GM23338 (cell line): ENCODE measurements at regions not wholly inside any gene's neighbourhood (a gene's known extent, or its start where the extent isn't known, plus 50 kb on each side); places are given as distances from the start of the nearest gene placed in this dataset.
A peak's percentile ranks its signal among the peaks of the same experiment; 100 is the strongest.

Source experiments
- ATAC-seq: fragments of 200-7000 bp; cut with Tn5 transposase; 3 replicates; pipeline ENCODE4 v1.9.1; 2020
- DNase-seq: peaks from one replicate; pipeline ENCODE4 v3.0.0-alpha.2; 2015; ENCODE audit warnings: low spot score
- H2AFZ ChIP-seq: fragments of 200-600 bp; sonication (generic); 2 replicates; pipeline ENCODE4 v1.8.0; 2016; ENCODE audit warnings: antibody characterized with exemption, mild to moderate bottlenecking, moderate library complexity
- H3F3A ChIP-seq: fragments of 200-600 bp; sonication (generic); replicated peaks from 2 replicates; pipeline ENCODE4 v1.8.0; 2017; ENCODE audit warnings: antibody characterized with exemption, mixed run types, low read depth
- H3K27ac ChIP-seq: fragments of 200-600 bp; sonication (generic); 2 replicates; pipeline ENCODE4 v1.6.1; 2016; ENCODE audit warnings: low read depth
- H3K27me3 ChIP-seq: fragments of 200-600 bp; sonication (generic); 2 replicates; pipeline ENCODE4 v1.8.0; 2016; ENCODE audit warnings: mild to moderate bottlenecking, mixed run types, moderate library complexity; ENCODE audit not compliant: insufficient read depth
- H3K36me3 ChIP-seq: fragments of 200-600 bp; sonication (generic); 2 replicates; pipeline ENCODE4 v1.8.0; 2016; ENCODE audit warnings: mild to moderate bottlenecking; ENCODE audit not compliant: insufficient read depth
- H3K4me1 ChIP-seq: fragments of 200-600 bp; sonication (generic); 2 replicates; pipeline ENCODE4 v1.8.0; 2016; ENCODE audit warnings: mild to moderate bottlenecking, moderate library complexity; ENCODE audit not compliant: insufficient read depth
- H3K4me2 ChIP-seq: fragments of 200-600 bp; sonication (generic); 2 replicates; pipeline ENCODE4 v1.7.1; 2017; ENCODE audit warnings: mixed run types
- H3K4me3 ChIP-seq: fragments of 200-600 bp; sonication (generic); 2 replicates; pipeline ENCODE4 v1.6.1; 2016; ENCODE audit warnings: mixed run types
- H3K79me2 ChIP-seq: fragments of 200-600 bp; sonication (generic); replicated peaks from 2 replicates; pipeline ENCODE4 v1.8.0; 2017; ENCODE audit warnings: mild to moderate bottlenecking; ENCODE audit not compliant: insufficient read depth
- H3K9me2 ChIP-seq: fragments of 200-600 bp; sonication (generic); 2 replicates; pipeline ENCODE4 v1.8.0; 2017; ENCODE audit not compliant: insufficient read depth
- H4K20me1 ChIP-seq: fragments of 200-600 bp; sonication (generic); replicated peaks from 2 replicates; pipeline ENCODE4 v1.8.0; 2017; ENCODE audit warnings: mild to moderate bottlenecking; ENCODE audit not compliant: insufficient read depth
- H3K27ac Mint-ChIP-seq: 2 replicates; pipeline ENCODE4 v1.8.0; 2020; ENCODE audit warnings: inconsistent platforms, mild to moderate bottlenecking, moderate library complexity, mixed read lengths
- H3K27me3 Mint-ChIP-seq: 3 replicates; pipeline ENCODE4 v1.8.0; 2022; ENCODE audit warnings: low read depth, mild to moderate bottlenecking, moderate library complexity, mixed read lengths, inconsistent platforms; ENCODE audit not compliant: insufficient read depth, poor library complexity
- H3K36me3 Mint-ChIP-seq: 3 replicates; pipeline ENCODE4 v1.8.0; 2021; ENCODE audit warnings: low read depth, mild to moderate bottlenecking, inconsistent platforms, moderate library complexity, mixed read lengths
- H3K4me1 Mint-ChIP-seq: 3 replicates; pipeline ENCODE4 v1.8.0; 2020; ENCODE audit warnings: mild to moderate bottlenecking, inconsistent platforms, mixed read lengths
- H3K4me3 Mint-ChIP-seq: 3 replicates; pipeline ENCODE4 v1.8.0; 2021; ENCODE audit warnings: moderate library complexity, mild to moderate bottlenecking, inconsistent platforms, mixed read lengths
- H3K9me3 Mint-ChIP-seq: 3 replicates; pipeline ENCODE4 v1.8.0; 2020; ENCODE audit warnings: moderate library complexity, mild to moderate bottlenecking, inconsistent platforms, mixed read lengths
- CTCF ChIP-seq, 2 experiments: fragments of 200-600 bp in 1 of 2; sonication (generic) in 1 of 2; conservative IDR thresholded peaks; 2 replicates each; pipeline versions ENCODE4 v1.5.1 to v1.6.1; 2016 to 2017; ENCODE audit warnings: antibody characterized with exemption in 2 of 2, low read depth in 2 of 2, mild to moderate bottlenecking in 2 of 2, moderate library complexity in 1 of 2
- ETS1 ChIP-seq: IDR thresholded peaks from 2 replicates; pipeline ENCODE4 v1.6.1; 2016; ENCODE audit warnings: antibody characterized with exemption
- EZH2 ChIP-seq: fragments of 200-600 bp; sonication (generic); IDR thresholded peaks from one replicate; pipeline ENCODE4 v1.8.0; 2017; ENCODE audit warnings: antibody characterized with exemption, mild to moderate bottlenecking, low read depth; ENCODE audit not compliant: unreplicated experiment
- EZH2phosphoT487 ChIP-seq: fragments of 200-600 bp; sonication (generic); IDR thresholded peaks from one replicate; pipeline ENCODE4 v1.8.1; 2018; ENCODE audit warnings: antibody characterized with exemption; ENCODE audit not compliant: unreplicated experiment
- JUNB ChIP-seq: IDR thresholded peaks from one replicate; pipeline ENCODE4 v1.6.1; 2016; ENCODE audit warnings: antibody characterized with exemption; ENCODE audit not compliant: unreplicated experiment
- NANOG ChIP-seq: IDR thresholded peaks from 2 replicates; pipeline ENCODE4 v1.6.1; 2016; ENCODE audit warnings: antibody characterized with exemption, borderline replicate concordance
- POLR2AphosphoS5 ChIP-seq: IDR thresholded peaks from 2 replicates; pipeline ENCODE4 v1.6.1; 2016; ENCODE audit warnings: antibody characterized with exemption, low read depth
- ZNF114 ChIP-seq: fragments of 250-450 bp; sonication (Bioruptor Pico); IDR thresholded peaks from 2 replicates; pipeline ENCODE4 v1.5.0; 2020; ENCODE audit warnings: mild to moderate bottlenecking, moderate library complexity
- ZNF331 ChIP-seq: fragments of 250-450 bp; sonication (Bioruptor Pico); IDR thresholded peaks from 2 replicates; pipeline ENCODE4 v1.5.0; 2020; ENCODE audit warnings: low read depth, mild to moderate bottlenecking, moderate library complexity
- ZNF462 ChIP-seq: fragments of 250-450 bp; sonication (Bioruptor Pico); IDR thresholded peaks from 2 replicates; pipeline ENCODE4 v1.5.0; 2020; ENCODE audit warnings: mild to moderate bottlenecking, moderate library complexity

- peak; percentile 98 for ATAC-seq
- Histone ChIP-seq H3K4me1 (peaks cover 10% of the 10 kb centered on the region), H3K4me2 (no peak overlapping the region), H3K36me3 (no peaks in the 10 kb centered on the region; the same call in 1 of the 2 replicates), H3K27me3 (no peaks in the 10 kb centered on the region), H3K79me2 (no peaks in the 10 kb centered on the region), H4K20me1 (no peaks in the 10 kb centered on the region), H3K4me3 (no peak overlapping the region), H3K27ac (peak overlapping the region; percentile 70; the same call in 1 of the 2 replicates), H2AFZ (no peak overlapping the region), H3K9me2 (peaks cover 11% of the 10 kb centered on the region), H3F3A (peaks cover 5% of the 10 kb centered on the region; the same call in 1 of the 2 replicates)
- peak; percentile 4; the same call in 1 of the 2 replicates for TF ChIP-seq NANOG
- TF ChIP-seq ZNF462 (CRISPR knock-in tag) = 0 out of 2 replicates have a peak, but pooled peaks have one; percentile 29
- TF ChIP-seq POLR2AphosphoS5 = no peak
- no peak for TF ChIP-seq EZH2phosphoT487
- no peak for TF ChIP-seq ZNF331
- TF ChIP-seq JUNB = no peak
- Mint-ChIP-seq H3K9me3 (peaks cover 18% of the 10 kb centered on the region), H3K4me3 (no peak overlapping the region), H3K36me3 (peaks cover 17% of the 10 kb centered on the region), H3K27ac (peak overlapping the region; percentile 58), H3K4me1 (peaks cover 22% of the 10 kb centered on the region), H3K27me3 (peaks cover 4% of the 10 kb centered on the region)
- DNase-seq = peak; percentile 72
These were observed 442.2 kb upstream of the ID2 start for GRCh38 chr2:8239531-8240088.

GRCh38 chr2:8241317-8241716 lies 440.5 kb upstream of the ID2 start:
- Histone ChIP-seq H2AFZ (0 out of 2 replicates have a peak overlapping the region, but pooled peaks have one; percentile 32), H3K4me1 (peaks cover 10% of the 10 kb centered on the region), H3K79me2 (no peaks in the 10 kb centered on the region), H3K4me2 (no peak overlapping the region), H3K27me3 (no peaks in the 10 kb centered on the region), H3K9me2 (peaks cover 14% of the 10 kb centered on the region), H4K20me1 (no peaks in the 10 kb centered on the region), H3F3A (peaks cover 5% of the 10 kb centered on the region; the same call in 1 of the 2 replicates), H3K27ac (no peak overlapping the region), H3K4me3 (no peak overlapping the region), H3K36me3 (no peaks in the 10 kb centered on the region; the same call in 1 of the 2 replicates)
- DNase-seq (no peak), ATAC-seq (no peak)
- Mint-ChIP-seq H3K4me3 (no peak overlapping the region), H3K27me3 (peaks cover 6% of the 10 kb centered on the region), H3K9me3 (peaks cover 25% of the 10 kb centered on the region), H3K4me1 (peaks cover 18% of the 10 kb centered on the region), H3K36me3 (peaks cover 26% of the 10 kb centered on the region), H3K27ac (no peak overlapping the region)
- TF ChIP-seq CTCF (conservative IDR thresholded peaks at IDR 0.05; ENCODE audit: low read depth in 2 of 2) (no peak), JUNB (no peak), EZH2 (no peak), ZNF114 (CRISPR knock-in tag) (no peak), ETS1 (no peak), ZNF331 (no peak), POLR2AphosphoS5 (no peak)
